NB4 (cell line): ENCODE measurements at regions not wholly inside any gene's neighbourhood (a gene's known extent, or its start where the extent isn't known, plus 50 kb on each side); places are given as distances from the start of the nearest gene placed in this dataset.

Experiments
- MYC ChIP-seq: IDR thresholded peaks from 2 replicates; pipeline ENCODE4 v1.6.1; 2011; ENCODE audit warnings: low read depth, low read length
- TF ChIP-seq, protein P1 (sequence below): IDR thresholded peaks from one replicate; pipeline ENCODE4 v1.5.1; 2012; ENCODE audit warnings: low read depth, low read length
- TF ChIP-seq, protein P2 (sequence below): IDR thresholded peaks from 2 replicates; pipeline ENCODE4 v1.6.1; 2011; ENCODE audit warnings: low read depth, low read length

DNA sequence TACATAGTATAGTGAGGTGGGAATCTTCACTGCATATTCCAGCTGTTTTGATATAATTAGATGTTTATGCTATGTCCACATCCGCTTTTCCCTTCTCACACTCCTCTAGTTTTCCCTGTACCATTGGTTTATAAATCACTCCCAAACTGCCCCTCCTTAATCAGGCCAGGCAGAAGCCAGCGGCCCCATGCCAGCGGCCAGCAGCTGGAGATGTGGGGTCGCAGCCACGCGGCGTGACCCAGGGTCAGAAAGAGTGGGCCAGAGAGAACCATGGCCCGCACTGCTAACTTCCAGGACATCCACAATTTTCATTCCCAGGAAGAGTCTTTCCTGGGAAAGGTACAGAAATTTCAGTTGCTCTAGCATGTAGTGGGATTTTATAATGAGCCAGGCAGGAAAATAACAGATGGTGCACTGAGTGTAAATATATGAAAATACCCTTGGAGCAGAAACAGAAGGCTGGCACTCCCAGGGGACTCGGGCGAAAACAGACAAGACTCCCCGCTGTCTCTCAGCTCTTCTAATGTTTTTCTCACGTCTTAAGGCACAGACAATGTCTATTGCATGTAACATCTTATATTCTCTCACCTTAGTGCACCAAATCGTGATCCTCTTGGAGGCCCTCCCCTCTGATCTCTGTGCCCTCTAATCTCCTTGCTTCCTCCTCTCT, 145.9 kb upstream of the ZFP42 start:
- TF ChIP-seq, protein P1, sequence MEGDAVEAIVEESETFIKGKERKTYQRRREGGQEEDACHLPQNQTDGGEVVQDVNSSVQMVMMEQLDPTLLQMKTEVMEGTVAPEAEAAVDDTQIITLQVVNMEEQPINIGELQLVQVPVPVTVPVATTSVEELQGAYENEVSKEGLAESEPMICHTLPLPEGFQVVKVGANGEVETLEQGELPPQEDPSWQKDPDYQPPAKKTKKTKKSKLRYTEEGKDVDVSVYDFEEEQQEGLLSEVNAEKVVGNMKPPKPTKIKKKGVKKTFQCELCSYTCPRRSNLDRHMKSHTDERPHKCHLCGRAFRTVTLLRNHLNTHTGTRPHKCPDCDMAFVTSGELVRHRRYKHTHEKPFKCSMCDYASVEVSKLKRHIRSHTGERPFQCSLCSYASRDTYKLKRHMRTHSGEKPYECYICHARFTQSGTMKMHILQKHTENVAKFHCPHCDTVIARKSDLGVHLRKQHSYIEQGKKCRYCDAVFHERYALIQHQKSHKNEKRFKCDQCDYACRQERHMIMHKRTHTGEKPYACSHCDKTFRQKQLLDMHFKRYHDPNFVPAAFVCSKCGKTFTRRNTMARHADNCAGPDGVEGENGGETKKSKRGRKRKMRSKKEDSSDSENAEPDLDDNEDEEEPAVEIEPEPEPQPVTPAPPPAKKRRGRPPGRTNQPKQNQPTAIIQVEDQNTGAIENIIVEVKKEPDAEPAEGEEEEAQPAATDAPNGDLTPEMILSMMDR = no peak
- TF ChIP-seq, protein P2, sequence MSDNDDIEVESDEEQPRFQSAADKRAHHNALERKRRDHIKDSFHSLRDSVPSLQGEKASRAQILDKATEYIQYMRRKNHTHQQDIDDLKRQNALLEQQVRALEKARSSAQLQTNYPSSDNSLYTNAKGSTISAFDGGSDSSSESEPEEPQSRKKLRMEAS = no peak
- TF ChIP-seq MYC = no peak
